Hepatocyte (in vitro differentiated cells): ENCODE measurements at regions not wholly inside any gene's neighbourhood (a gene's known extent, or its start where the extent isn't known, plus 50 kb on each side); places are given as distances from the start of the nearest gene placed in this dataset.

Experiments
- DNase-seq: peaks from one replicate; pipeline ENCODE4 v3.0.0-alpha.2; 2016; ENCODE audit warnings: low spot score
- H2AFZ ChIP-seq: fragments of 200-600 bp; sonication (generic); 2 replicates; pipeline ENCODE4 v1.6.0; 2016; ENCODE audit warnings: antibody characterized with exemption, mild to moderate bottlenecking
- H3K27ac ChIP-seq: fragments of 200-600 bp; sonication (generic); 2 replicates; pipeline ENCODE4 v1.5.1; 2016; ENCODE audit warnings: mild to moderate bottlenecking
- H3K27me3 ChIP-seq: fragments of 200-600 bp; sonication (generic); 2 replicates; pipeline ENCODE4 v1.6.1; 2016
- H3K36me3 ChIP-seq: fragments of 200-600 bp; sonication (generic); replicated peaks from 2 replicates; pipeline ENCODE4 v1.5.1; 2016; ENCODE audit warnings: low read depth; ENCODE audit not compliant: insufficient read depth
- H3K4me1 ChIP-seq: fragments of 200-600 bp; sonication (generic); 2 replicates; pipeline ENCODE4 v1.5.1; 2016; ENCODE audit warnings: mild to moderate bottlenecking, moderate library complexity; ENCODE audit not compliant: insufficient read depth
- H3K4me2 ChIP-seq: fragments of 200-600 bp; sonication (generic); 2 replicates; pipeline ENCODE4 v1.6.0; 2016
- H3K4me3 ChIP-seq: fragments of 200-600 bp; sonication (generic); 2 replicates; pipeline ENCODE4 v1.5.1; 2016; ENCODE audit warnings: mild to moderate bottlenecking
- H3K79me2 ChIP-seq: fragments of 200-600 bp; sonication (generic); 2 replicates; pipeline ENCODE4 v1.6.0; 2017; ENCODE audit warnings: mild to moderate bottlenecking
- H3K9me2 ChIP-seq: fragments of 200-600 bp; sonication (generic); replicated peaks from 2 replicates; pipeline ENCODE4 v1.6.0; 2017; ENCODE audit warnings: mild to moderate bottlenecking; ENCODE audit not compliant: insufficient read depth
- H3K9me3 ChIP-seq: fragments of 200-600 bp; sonication (generic); 2 replicates; pipeline ENCODE4 v1.5.1; 2016; ENCODE audit warnings: low read depth, mild to moderate bottlenecking
- H4K20me1 ChIP-seq: fragments of 200-600 bp; sonication (generic); 2 replicates; pipeline ENCODE4 v1.6.0; 2016; ENCODE audit warnings: mild to moderate bottlenecking; ENCODE audit not compliant: insufficient read depth, poor library complexity, severe bottlenecking
- EZH2 ChIP-seq: fragments of 200-600 bp; sonication (generic); IDR thresholded peaks from 2 replicates; pipeline ENCODE4 v1.6.1; 2016; ENCODE audit warnings: antibody characterized with exemption, mild to moderate bottlenecking, borderline replicate concordance
- EZH2phosphoT487 ChIP-seq: fragments of 200-600 bp; sonication (generic); IDR thresholded peaks from one replicate; pipeline ENCODE4 v1.6.1; 2018; ENCODE audit warnings: antibody characterized with exemption, mild to moderate bottlenecking, low read depth, moderate library complexity; ENCODE audit not compliant: unreplicated experiment, severe bottlenecking
- WGBS: methylation state at CpG from one replicate; pipeline ENCODE4 v1.1.6; 2016; ENCODE audit warnings: low lambda C conversion rate; ENCODE audit errors: missing lambda C conversion rate; 5-methylcytosine and 5-hydroxymethylcytosine counted together
- TF ChIP-seq, protein P1 (sequence below): fragments of 200-600 bp; sonication (generic); IDR thresholded peaks from 2 replicates; pipeline ENCODE4 v1.5.1; 2016; ENCODE audit warnings: antibody characterized with exemption, mild to moderate bottlenecking; ENCODE audit not compliant: poor library complexity

DNA sequence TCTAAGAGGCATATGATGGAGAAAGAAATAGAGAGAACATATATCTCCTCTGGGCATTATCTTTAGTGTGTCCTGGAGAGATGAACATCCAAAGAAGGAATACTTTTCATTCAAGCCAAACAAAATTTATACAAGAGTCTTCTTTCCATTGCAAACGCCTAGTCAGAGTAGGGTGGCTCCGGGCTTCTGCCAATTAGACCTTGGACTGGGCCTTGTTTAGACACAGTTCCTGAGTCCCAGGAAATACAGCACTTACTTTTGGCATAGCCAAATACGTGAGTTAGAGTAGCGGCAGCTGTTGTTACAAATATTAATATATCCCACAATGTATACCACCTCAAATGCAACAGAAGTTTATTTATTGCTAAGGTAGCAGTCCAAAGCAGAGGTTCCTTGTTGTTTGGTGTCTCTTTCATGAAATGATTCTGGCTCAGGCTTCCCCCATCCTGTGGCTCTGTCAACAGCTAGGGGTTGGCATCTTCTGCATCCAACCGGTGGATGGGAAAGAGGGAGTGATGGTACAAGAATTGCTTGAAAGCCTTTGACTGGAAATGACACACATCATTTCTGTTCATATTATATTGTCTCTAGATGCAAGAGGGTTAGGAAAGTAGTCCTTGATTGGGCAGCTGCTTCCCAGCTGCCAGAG is 148.0 kb upstream of the SPACA1 start:
- Histone ChIP-seq H3K27ac (no peak overlapping the region), H3K4me1 (peaks cover 6% of the 10 kb centered on the region), H2AFZ (no peak overlapping the region), H3K4me2 (no peak overlapping the region), H4K20me1 (no peaks in the 10 kb centered on the region), H3K9me3 (no peaks in the 10 kb centered on the region), H3K27me3 (no peaks in the 10 kb centered on the region), H3K79me2 (no peaks in the 10 kb centered on the region), H3K4me3 (no peak overlapping the region), H3K9me2 (no peaks in the 10 kb centered on the region), H3K36me3 (no peaks in the 10 kb centered on the region)
- 85% methylated on average over 5 of the region's 5 CpGs for WGBS
- DNase-seq: no peak
- TF ChIP-seq EZH2phosphoT487: no peak

DNA sequence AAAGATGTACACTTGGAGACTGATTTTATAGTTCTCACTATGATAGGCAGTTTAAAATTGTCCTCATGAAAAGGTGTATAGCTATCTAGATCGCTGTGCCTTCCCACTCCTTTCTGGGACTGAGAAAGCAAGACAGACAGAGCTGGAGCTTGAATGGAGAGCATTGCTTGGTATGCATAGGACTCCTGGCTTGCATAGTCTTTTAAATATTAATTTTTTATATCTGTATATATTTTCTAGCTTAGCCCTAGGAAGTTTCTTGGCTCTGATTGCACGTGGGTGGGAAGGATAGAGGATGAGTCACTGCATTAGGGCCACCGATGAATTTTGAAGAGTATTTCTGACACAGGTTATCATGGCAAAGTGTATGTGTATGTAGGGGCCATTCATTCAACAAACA is 150.0 kb upstream of the SPACA1 start:
- H3K27me3 ChIP-seq: no peaks in the 10 kb centered on the region
- WGBS: 76% methylated on average over 3 of the region's 3 CpGs
- no peak for TF ChIP-seq EZH2phosphoT487
- TF ChIP-seq, protein P1, sequence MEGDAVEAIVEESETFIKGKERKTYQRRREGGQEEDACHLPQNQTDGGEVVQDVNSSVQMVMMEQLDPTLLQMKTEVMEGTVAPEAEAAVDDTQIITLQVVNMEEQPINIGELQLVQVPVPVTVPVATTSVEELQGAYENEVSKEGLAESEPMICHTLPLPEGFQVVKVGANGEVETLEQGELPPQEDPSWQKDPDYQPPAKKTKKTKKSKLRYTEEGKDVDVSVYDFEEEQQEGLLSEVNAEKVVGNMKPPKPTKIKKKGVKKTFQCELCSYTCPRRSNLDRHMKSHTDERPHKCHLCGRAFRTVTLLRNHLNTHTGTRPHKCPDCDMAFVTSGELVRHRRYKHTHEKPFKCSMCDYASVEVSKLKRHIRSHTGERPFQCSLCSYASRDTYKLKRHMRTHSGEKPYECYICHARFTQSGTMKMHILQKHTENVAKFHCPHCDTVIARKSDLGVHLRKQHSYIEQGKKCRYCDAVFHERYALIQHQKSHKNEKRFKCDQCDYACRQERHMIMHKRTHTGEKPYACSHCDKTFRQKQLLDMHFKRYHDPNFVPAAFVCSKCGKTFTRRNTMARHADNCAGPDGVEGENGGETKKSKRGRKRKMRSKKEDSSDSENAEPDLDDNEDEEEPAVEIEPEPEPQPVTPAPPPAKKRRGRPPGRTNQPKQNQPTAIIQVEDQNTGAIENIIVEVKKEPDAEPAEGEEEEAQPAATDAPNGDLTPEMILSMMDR: no peak
- no peak for TF ChIP-seq EZH2
- DNase-seq: no peak
- H2AFZ ChIP-seq: no peak overlapping the region
- H3K27ac ChIP-seq: no peak overlapping the region
- no peaks in the 10 kb centered on the region for H3K36me3 ChIP-seq
- no peaks in the 10 kb centered on the region for H4K20me1 ChIP-seq
- H3K4me2 ChIP-seq: no peak overlapping the region
- H3K9me3 ChIP-seq: no peaks in the 10 kb centered on the region
- no peaks in the 10 kb centered on the region for H3K9me2 ChIP-seq
- H3K79me2 ChIP-seq: no peaks in the 10 kb centered on the region
- no peak overlapping the region for H3K4me3 ChIP-seq
- H3K4me1 ChIP-seq: no peaks in the 10 kb centered on the region

DNA sequence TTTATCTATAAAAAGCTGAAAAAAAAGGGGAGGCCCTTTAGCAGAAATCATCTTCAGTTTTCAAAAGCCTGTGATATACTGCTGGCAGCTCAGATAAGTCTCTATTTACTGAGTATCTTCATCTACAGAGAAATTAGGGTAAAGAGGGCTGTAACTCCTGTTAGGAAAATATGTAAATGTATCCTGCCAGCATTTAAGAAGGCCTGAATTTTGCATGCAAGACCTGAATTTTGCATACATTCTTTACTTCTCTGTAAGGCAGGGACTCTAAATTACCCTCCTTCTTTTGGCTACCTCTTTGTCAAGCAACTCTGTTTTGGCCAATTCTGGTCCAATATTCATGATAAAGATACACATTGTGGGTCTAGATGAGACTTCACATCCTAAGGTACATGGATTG is 150.6 kb upstream of the SPACA1 start:
- no peaks in the 10 kb centered on the region for H3K9me3 ChIP-seq
- H3K27ac ChIP-seq: no peak overlapping the region
- H3K27me3 ChIP-seq: no peaks in the 10 kb centered on the region
- no peaks in the 10 kb centered on the region for H3K4me1 ChIP-seq
- H3K9me2 ChIP-seq: no peaks in the 10 kb centered on the region
- H3K36me3 ChIP-seq: no peaks in the 10 kb centered on the region
- no peak overlapping the region for H3K4me3 ChIP-seq
- TF ChIP-seq, protein P1: no peak
- TF ChIP-seq EZH2 (no peak), EZH2phosphoT487 (no peak)
- no peaks in the 10 kb centered on the region for H4K20me1 ChIP-seq
- no peak overlapping the region for H2AFZ ChIP-seq
- DNase-seq: no peak
- no peaks in the 10 kb centered on the region for H3K79me2 ChIP-seq
- no peak overlapping the region for H3K4me2 ChIP-seq

DNA sequence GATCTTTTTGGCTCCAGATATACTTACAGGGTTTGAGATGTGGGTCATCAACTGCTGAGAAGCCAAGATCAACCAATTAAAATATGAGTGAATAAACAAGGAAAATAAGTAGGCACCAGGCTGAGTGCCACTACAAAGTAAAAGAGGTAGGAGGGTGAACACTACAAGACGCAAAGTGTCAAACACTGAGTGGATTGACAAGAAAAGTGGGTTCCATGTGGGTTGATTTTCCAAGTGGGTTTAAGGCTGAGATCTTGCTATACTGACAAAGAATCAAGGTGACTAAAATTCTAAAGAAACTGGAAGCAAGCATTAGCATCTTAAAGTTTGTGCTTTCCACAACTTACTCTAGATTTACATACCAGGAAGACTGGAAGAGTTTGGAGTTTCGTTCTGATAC is 160.4 kb upstream of the SPACA1 start:
- H3K79me2 ChIP-seq: no peaks in the 10 kb centered on the region
- no peaks in the 10 kb centered on the region for H3K27me3 ChIP-seq
- no peak for DNase-seq
- H4K20me1 ChIP-seq: no peaks in the 10 kb centered on the region
- 92% methylated on average over 2 of the region's 2 CpGs for WGBS
- H2AFZ ChIP-seq: no peak overlapping the region
- H3K4me1 ChIP-seq: no peaks in the 10 kb centered on the region
- H3K36me3 ChIP-seq: no peaks in the 10 kb centered on the region
- no peak overlapping the region for H3K4me2 ChIP-seq
- TF ChIP-seq EZH2phosphoT487: no peak
- TF ChIP-seq, protein P1: no peak
- TF ChIP-seq EZH2: no peak
- no peaks in the 10 kb centered on the region for H3K9me2 ChIP-seq
- H3K27ac ChIP-seq: no peak overlapping the region
- no peaks in the 10 kb centered on the region for H3K9me3 ChIP-seq
- no peak overlapping the region for H3K4me3 ChIP-seq
